ENCODE measurements at regions not wholly inside any gene's neighbourhood (a gene's known extent, or its start where the extent isn't known, plus 50 kb on each side); places are given as distances from the start of the nearest gene placed in this dataset.
"Not testable (repeated sequence)": the region's sequence is repeated elsewhere in the genome, so short reads cannot be mapped to it uniquely, and the experiment has no call there.

- no peak for DNase-seq
Measured at GRCh38 chr3:110391640-110392395, 679.8 kb upstream of the NECTIN3 start.

DNA sequence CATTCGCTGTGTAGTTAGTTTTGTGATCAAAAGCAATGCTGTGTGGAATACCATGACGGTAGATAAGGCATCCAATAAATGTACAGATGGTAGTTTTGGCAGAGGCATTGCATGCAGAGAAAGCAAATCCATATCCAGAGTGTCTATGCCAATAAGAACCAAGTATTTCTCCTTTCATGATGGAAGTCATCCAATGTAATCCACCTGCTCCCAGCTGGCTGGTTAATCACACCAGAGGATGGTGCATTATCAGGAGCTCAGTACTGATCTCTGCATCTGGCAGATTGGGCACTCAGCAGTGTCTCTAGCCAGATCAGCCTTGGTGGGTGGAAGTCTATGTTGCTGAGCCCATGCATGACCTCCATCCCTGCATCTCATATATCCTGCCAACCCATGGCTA is 677.7 kb upstream of the NECTIN3 start:
- DNase-seq, result no peak

- no peak for DNase-seq
Measured at GRCh38 chr3:110397115-110397514, 674.5 kb upstream of the NECTIN3 start.

GRCh38 chr3:110400315-110400714 is 671.3 kb upstream of the NECTIN3 start:
- DNase-seq, result no peak

- no peak for DNase-seq
Measured at GRCh38 chr3:110405830-110406585, 665.6 kb upstream of the NECTIN3 start.

DNA sequence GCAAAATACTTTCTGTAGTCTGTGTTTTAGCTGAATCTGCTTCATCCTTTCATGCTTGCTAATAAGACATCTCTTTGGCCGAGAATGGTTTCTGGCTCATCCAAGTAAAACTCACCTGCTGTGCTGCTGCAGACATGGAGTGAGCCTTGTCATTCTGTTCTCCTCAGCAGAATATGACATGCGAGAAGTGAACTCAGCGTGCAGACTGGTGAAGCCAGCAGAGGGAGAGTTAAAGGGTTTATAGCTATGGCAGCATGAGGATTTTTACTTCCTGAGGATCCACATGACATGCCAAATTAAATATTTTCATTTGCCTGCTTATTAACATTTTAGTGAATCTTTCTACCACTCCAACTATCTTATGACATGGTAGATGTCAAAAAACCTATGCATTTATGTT is 658.4 kb upstream of the NECTIN3 start:
- no peak for DNase-seq

- DNase-seq, result no peak
Measured at GRCh38 chr3:110413807-110414748, 657.5 kb upstream of the NECTIN3 start.

DNA sequence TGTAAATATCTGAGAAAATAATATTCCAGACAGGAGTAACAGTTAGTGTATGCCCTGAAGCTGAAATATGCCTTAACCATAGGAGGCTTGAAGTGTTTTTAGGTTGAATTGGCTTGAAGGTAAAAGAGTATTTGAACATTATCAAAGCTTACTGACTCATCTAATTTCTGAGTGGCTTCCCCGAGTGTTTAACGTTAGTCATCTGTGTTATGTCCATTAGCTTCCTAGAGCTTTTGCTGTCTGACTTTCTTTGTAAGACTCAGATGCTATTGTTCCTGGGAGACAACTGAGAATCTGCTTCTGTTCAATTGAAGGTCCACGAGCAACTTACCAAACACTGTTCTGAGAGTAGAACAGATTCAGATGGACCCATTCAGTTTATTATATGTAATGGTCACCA is 656.8 kb upstream of the NECTIN3 start:
- DNase-seq, result no peak

GRCh38 chr3:110419096-110419495 is 652.5 kb upstream of the NECTIN3 start:
- DNase-seq, result no peak

DNA sequence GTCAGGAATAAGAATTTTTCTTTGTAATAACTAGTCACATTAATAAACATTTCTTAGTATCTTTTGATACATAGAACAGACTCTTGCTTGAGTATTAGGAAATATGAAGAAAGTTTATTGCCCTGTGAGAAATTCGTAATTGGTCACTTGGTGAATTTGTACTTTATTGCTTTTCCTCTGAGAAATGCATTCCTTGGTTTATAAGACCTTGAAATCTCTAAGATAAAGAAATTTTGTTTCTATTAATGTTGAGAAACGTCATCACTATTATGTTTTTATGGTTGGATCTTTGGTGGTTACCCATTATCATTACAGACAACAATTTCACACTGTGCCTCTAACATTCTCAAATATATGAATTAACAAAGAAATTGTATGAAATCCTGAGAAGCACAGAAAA is 652.0 kb upstream of the NECTIN3 start:
- no peak for DNase-seq

- no peak for DNase-seq
Measured at GRCh38 chr3:110420158-110420641, 651.4 kb upstream of the NECTIN3 start.

- no peak for DNase-seq
Measured at GRCh38 chr3:110423276-110423675, 648.3 kb upstream of the NECTIN3 start.

DNA sequence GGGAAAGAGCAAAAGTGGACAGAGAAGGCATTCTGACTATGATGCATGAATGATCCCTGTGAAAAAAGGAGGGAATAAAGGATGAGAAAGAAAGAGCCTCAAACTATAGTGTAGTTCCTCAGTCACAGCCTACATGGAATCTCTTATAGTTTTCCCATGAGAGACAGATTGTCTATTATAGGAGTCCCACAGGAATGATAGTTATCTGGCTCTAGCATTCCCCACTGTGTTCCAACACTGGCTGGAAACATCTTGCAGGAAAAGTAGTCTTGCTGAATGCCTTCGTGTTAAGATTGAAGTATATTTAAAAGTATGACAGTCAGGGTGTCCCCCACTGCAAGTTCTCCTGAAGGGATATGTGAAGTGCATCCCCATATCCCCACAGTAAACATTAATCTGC is 641.5 kb upstream of the NECTIN3 start:
- DNase-seq, result no peak

GRCh38 chr3:110436209-110436608 is 635.4 kb upstream of the NECTIN3 start:
- DNase-seq, result no peak

GRCh38 chr3:110440066-110440653 is 631.5 kb upstream of the NECTIN3 start:
- not testable (repeated sequence) for DNase-seq

GRCh38 chr3:110454066-110454465 is 617.5 kb upstream of the NECTIN3 start:
- no peak for DNase-seq

GRCh38 chr3:110456001-110456400 is 615.6 kb upstream of the NECTIN3 start:
- no peak for DNase-seq

GRCh38 chr3:110456438-110457138 is 615.0 kb upstream of the NECTIN3 start:
- no peak for DNase-seq

DNA sequence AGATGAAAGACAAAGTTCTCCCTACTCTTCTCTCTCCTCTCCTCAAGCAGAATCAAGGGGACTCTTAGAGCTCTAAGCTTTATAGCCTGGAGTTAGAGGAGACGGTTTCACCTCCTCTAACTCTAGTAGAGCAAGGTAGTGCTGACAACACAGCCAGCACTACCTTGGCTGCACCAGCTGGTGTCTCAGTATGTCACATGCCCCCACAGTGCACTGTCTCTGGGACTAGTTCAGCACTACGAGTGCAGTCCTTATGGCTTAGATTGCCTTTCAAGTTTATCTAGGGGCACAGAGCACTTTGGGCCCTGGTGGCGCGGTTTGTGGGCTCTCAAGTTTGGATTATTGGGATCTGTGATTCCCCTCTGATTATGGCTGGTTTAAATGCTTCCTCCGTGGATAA is 614.1 kb upstream of the NECTIN3 start:
- DNase-seq, result no peak

DNA sequence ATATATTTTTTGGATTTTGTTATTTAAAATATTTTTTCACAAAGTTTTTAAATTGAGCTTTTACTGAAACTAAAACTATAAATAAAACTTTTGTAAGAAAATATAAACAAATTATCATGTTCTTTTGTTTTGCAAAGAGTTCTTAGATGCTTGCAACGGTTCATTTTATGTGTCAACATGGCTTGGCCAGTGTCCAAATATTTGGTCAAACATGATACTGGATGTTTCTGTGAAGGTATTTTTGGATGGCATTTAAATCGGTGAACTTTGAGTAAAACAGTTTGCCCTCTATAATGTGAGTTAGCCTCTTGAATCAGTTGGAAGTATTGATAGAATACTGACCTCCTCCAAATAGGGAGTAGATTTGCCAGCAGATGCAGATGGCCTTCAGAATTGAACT is 612.6 kb upstream of the NECTIN3 start:
- no peak for DNase-seq

GRCh38 chr3:110470310-110470709 is 601.3 kb upstream of the NECTIN3 start:
- DNase-seq, result no peak
